Fibroblast of skin of back (primary cell): ENCODE measurements at regions not wholly inside any gene's neighbourhood (a gene's known extent, or its start where the extent isn't known, plus 50 kb on each side); places are given as distances from the start of the nearest gene placed in this dataset.
"Not testable (repeated sequence)": the region's sequence is repeated elsewhere in the genome, so short reads cannot be mapped to it uniquely, and the experiment has no call there.

ENCODE experiments used
- DNase-seq: peaks from one replicate; pipeline ENCODE4 v3.0.0-alpha.2; 2013

DNA sequence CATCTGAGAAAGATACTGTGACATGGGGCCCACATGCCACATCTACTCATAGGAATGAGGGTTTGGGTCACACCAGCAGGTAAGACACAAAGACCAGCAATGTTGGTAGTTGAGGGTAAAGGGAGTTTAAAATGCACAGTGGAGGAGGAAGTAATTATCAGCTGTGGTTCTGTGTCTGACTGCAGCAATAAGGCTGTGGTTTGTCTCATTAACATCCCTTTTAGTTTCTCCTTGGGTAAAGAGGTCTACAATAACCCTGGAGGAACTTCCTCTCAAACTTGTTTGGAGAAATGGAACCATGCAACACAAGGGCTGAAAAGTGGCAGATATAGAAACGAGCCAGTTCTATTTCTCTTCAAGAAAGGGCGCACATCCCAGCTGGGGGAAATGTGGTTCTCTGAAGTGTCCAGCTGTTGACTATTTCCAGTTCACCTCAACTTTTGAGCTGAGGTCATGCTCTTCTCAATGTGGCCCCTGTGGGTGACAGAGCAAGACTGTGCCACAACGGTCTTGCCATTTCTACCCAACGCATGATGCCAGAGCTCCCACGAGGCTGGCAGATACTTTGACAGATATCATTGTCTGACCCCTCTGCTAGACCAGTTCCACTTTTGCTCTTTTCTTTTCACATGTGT, 234.3 kb downstream of the SQOR start:
- DNase-seq: no peak

DNA sequence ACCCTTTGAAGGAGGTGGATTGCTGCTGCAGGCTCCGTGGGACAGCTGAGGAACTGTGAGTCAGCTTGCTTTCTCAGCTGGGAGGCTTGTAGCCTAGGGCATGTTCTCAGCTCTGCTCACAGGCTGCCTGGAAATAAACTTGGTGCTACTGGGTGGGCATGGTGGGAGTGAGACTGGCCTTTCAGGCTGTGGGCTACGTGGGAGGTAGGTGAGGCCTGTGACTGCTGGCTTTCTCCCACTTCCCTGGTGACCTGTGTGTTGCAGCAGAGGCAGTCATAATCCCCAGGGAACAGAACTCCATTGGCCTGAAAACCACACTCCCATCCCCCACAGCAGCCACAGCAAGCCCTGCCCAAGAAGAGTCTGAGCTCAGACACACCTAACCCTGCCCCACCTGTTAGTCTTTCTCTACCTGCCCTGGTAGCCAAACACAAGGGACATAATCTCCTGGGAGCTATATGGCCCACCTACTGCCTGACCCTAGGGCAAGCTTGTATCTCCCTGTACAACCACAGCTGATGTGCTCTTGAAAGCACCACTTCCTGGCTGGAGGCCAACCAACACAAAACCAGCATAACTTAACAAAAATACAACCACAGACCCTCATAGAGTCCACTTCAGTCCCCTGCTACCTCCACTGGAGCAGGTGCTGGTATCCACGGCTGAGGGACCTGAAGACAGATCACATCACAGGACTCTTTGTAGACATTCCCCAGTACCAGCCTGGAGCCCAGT, 236.5 kb downstream of the SQOR start:
- peak; percentile 30 for DNase-seq

DNA sequence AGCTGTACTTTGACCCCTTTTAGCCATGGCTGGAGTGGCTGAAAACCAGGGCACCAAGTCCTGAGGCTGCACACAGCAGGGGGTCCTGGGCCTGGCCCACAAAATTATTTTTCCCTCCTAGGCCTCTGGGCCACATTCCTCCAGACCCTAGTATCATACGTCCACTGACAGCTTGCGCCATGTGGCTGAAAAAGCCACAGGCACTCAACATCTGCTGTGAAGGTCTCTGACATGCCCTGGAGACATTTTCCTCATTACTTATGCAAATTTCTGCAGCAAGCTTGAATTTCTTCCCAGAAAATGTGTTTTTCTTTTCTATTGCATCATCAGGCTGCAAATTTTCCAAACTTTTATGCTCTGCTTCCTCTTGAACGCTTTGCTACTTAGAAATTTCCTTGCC, 239.0 kb downstream of the SQOR start:
- DNase-seq: no peak

DNA sequence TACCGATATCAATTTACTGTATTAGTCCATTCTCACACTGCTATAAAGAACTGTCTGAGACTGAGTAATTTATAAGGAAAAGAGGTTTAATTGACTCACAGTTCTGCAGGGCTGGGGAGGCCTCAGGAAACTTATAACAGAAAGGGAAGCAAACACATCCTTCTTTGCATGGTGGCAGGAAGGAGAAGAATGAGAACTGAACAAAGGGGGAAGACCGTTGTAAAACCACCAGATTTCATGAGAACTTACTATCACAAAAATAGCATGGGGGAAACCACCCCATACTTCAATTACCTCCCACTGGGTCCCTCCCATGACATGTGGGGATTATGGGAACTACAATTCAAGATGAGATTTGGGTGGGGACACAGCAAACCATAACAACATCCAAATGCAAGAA, 239.7 kb downstream of the SQOR start:
- not testable (repeated sequence) for DNase-seq

DNA sequence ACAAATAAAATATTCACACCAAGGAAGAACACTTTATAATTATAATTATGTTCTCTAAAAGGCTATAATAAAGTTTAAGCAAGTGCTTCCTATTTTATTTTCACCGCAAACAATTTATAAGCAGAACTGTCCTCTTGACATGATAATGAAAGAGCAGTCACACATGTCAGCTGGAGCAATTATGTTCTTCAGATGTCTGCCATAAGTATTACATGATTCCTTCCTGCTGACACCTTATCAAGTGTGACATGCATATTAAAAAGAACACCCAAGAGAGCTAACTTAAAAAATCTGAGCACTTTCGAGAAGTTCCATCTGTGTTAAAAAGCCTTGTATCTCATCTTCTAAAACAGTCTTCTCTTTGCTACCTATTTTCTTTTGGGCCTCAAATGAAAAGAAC, 249.5 kb downstream of the SQOR start:
- no peak for DNase-seq

DNA sequence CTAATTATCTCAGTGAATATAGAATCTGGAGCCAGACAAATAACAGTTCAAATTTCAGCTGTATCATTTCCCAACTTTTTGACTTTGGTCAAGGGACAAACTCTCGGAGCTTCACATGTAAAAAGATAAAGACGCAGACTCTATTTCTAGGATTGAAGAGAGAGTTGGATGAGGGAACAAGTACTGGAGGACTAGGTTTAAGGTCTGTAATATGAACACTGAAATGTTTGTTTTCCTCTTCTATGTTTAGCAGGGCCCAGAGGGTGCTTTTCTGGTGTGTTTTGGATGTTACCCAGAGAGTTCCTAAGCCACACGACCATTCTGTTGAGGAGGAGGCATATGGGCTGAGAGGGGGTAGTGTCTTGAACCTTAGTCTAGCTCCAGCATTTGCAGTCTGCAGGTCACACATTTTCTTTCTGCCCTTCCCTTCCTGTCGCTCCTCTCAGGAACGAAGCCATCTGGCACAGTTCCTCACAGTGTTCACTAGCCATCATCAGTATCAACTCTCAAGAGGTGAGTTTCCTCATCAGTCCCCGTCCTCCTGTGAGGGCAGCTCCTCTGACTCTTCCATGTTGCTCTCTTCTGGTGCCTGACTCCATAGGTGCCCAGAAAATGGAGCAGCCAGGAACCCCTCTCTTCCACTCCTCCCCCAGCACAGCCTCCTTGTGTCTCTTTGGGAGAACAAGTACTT, 250.1 kb downstream of the SQOR start:
- no peak for DNase-seq

DNA sequence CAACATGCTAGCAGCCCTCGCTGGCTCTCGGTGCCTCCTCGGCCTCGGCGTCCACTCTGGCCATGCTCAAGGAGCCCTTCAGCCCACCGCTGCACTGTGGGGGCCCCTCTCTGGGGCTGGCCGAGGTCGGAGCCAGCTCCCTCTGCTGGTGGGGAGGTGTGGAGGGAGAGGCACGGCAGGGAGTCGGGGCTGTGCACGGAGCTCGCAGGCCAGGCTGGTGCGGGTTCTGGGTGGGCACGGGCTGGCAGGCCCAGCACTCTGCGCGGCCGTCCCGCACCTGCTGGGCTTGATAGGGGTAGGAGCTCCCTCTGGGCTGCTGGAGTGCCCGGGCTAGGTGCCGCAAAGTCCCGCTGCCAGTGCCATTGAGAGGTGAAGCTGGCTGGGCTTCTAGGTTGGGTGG, 251.0 kb downstream of the SQOR start:
- DNase-seq: no peak

DNA sequence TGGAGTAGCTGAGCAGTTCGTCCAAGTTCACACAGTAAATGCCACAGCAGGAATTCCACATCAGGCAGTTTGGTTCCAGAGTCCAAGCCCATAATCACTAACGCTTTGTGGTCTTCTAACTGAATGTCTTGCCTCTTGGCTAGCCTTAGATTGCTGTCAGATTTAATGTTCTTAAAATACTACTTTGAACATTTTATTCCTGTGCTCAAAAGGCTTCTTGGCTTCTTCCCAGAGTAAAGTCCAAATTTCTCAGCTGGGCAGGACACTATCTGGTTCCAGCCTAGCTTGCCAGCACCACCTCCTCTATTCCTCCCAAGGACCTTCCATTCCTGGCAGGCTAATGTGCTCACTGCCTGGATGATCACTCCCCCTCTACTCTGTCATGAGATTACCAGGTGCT, 256.9 kb downstream of the SQOR start:
- DNase-seq: no peak

DNA sequence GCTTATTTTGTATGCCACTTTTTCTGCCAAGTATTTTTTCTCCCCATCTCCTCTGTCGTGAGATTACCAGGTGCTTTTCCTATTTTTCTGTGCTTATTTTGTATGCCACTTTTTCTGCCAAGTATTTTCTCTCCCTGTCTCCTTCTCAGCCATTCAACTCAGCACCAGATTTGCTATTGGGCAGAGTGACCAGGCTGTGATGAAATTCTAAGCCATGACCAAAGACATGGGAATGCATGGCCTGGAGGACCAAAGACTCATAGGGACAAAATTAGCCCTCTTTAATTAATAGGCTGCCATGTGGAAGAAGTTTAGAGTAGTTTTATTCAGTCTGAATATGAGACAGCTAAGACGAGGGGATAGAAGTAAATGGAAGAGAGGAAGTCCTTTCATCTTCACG, 257.4 kb downstream of the SQOR start:
- DNase-seq: no peak

DNA sequence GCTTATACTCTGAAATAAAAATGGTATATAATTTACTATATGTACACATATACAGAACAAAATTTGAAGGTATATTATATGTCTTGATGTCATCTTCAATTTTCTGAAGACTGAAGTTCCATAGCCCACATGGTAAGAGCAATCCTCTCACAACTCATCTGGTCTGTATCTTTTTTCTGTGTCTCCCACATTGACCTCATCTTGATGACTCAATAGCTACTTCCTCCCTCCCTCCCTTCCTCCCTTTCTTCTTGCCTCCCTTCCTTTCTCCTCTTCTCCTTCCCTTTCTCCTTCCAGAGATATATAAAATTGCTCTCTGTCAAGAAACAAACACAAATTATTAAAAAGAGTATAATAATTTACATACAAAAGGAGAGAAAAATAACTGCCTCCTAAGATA, 268.5 kb downstream of the SQOR start:
- DNase-seq: no peak

DNA sequence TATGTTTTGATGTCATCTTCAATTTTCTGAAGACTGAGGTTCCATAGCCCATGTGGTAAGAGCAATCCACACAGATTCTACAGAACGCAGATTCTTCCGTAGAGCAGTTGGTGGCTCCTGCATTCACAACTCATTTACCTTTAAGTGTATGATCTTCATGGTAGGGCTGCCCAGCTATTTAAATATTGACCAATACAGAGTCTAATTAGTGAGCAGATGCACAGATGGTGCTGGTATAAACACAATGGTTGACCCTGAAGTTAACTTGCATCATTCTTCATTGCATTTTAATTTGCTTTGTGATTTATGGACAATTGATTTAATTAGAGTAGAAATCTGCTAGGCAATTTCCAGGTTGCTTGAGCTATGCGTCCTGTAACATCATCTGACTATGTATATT, 269.2 kb downstream of the SQOR start:
- DNase-seq: no peak

DNA sequence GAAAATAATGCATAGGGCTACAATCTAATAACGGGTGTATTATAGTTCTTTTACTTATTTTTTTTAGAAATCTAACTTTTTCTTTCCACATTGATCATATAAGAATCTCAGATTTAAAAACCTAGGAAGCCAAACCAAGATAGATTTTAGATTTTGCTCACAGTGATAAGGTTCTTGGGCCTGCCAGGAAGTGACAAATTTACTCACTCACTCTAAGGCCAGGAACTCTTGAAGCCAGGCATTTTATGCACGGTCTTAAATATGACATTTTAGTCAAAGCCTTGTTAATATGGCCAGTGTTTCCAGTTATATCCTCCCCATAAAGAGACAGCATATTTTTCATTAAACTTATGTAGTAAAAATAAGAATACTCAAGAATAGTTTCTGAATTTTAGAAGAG, 271.4 kb downstream of the SQOR start:
- DNase-seq: no peak

DNA sequence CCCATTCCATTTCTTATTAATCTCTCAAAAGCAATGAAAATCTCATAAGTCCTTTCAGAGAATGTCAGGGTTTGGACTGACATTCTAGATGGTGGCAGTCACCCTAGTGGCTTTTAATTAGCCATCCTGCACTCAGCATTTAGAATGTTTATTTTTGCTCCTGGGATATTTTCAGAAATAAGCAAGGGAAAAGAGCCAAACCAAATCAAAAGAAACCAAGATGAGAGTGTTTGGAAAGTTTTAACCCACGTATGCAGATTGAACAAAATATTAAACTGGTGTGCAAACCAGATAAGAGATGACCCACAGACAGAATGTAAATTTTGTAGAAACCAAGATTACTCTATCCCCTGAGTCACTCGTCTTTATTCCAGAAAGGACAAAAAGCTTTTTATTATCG, 275.8 kb downstream of the SQOR start:
- DNase-seq: no peak

DNA sequence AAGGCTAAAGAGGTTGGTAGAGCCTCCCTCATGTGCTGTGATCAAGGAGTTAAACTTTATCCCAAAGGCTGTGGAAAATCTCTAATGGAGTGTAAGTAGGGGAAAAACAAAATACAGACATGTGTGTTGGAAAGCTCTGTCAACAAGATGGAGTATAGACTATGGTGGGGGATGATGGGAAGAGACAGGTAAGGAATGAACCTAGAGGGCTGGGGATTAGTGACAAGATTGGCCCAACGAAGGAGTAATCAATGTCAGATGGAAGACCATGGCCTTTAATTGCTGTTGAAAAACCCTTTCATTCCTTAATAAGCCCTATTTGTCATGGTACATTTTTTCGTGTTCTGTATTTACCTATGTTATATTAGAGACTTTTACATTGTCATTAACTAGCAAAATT, 278.6 kb downstream of the SQOR start:
- no peak for DNase-seq

DNA sequence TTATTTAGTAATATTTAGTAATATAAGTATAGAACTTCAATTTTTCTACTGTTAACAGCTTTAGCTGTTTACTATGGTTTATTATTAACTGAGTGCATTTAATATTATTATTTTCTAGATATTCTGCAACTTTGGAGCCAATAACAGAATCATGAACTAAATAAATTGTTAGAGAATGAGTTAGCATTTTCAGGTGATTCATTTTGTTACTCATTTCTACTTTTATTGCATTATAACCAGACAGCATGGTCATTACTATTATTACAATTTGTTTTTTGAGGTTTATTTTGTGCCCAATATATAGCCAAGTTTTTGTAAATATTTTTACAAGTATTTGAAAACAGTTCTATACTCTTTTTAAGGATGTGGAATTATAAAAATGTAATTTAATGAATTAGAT, 279.6 kb downstream of the SQOR start:
- no peak for DNase-seq

DNA sequence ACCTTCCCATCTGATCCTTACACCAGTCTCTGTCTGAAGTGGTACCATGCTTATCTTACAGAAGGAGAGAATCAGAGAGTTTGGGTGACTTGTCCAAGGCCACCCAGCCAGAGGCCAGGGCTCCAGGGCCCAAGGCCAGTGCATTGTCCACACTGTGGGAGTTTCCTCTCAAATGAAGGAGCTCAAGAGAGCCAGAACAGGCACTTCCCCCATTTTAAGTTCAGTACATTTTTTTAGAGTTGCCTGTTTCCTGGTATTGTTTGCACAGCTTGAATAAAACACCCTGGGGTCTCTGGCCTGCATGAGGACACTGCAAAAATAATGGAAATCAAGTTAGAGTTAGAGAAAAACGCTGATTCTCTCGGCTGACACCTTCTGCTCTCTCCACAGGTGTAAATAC, 284.0 kb downstream of the SQOR start:
- no peak for DNase-seq

DNA sequence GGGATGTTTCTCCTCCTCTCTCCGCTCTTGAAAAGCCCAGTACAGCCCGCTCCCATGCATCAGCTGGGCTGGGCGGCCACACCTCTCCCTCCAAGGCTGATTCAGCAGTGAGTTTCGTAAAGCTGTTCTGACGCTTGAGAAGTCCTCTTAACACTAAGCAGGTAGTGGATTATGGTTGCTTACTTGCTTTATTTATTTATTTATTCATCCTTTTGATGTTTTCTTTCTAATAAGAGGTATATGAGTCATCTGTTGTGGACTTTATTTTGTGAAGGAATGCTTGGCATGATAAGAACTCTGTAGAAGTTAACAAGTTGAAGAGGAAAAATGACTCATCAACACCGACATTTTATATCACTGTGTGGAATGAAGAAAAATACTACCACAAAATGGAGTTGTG, 285.0 kb downstream of the SQOR start:
- DNase-seq: peak; percentile 86

DNA sequence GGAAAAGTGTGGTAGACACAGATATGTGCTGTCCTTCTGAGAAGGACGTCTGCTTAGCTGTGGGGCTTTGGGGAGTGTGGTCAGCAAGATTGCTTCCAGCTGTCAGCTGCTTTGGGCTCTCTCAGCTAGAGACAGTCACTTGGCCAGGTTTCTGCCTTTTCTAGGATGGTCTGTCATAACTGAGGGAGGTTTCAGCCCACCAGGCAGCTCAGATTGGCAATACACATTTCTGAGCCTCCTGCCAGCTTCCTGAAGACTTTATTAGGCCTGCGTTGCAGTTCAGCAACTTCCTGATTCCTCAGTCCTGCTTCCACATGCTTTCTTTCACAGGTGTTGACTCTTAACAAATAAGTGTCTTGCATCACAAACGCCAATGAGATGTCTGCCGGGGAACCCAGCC, 286.5 kb downstream of the SQOR start:
- peak; percentile 3 for DNase-seq

DNA sequence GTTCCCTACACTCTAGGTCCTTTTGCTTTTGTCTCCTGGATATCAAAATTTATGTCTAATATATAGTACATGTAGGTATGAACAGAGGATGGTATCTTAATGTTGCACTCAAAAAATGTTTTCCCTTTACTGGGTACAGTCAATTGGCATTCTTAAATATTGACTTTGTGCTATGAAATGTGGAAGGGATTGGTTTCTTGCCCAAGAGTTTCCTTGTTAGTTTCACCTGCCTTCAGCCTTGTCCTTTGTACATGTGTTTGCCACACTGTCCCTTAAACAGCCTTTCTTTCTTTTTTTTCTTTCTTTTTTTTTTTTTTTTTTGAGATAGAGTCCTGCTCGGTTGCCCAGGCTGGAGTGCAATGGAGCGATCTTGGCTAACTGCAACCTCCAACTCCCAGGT, 287.1 kb downstream of the SQOR start:
- DNase-seq: no peak

DNA sequence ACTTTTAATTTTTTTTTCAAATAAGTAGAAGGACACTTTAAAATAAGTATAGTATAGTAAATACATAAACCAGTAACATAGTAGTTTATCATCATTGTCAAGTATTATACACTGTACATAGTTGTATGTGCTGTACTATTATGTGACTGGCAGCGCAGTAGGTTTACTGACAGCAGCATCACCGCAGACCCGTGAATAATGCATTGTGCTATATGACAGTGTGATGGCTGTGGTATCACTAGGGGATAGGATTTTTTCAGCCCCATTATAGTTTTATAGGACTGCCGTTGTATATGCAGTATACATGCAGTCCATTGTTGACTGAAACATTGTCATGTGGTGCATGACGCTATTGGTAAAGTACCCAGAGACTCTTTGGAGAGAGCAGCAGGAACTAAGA, 306.5 kb downstream of the SQOR start:
- DNase-seq: no peak

DNA sequence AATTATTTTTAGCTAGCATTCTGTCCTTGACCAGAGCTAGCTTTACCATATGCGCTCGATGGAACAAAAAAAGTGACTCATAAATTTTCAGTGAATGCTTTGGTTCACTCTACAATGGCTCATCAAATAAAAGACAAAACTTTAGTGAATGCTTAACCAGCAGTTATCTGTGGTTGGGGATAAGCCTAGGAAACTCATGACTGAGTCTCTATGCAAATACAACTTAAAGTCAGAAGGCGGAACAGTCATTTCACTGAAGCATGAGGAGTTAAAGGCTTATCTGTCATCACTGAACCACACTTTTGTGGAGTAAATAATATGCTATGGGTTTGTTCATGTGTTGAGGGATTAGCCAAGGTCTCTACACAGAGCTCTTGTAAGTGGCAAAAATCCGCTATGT, 308.4 kb downstream of the SQOR start:
- DNase-seq: no peak

DNA sequence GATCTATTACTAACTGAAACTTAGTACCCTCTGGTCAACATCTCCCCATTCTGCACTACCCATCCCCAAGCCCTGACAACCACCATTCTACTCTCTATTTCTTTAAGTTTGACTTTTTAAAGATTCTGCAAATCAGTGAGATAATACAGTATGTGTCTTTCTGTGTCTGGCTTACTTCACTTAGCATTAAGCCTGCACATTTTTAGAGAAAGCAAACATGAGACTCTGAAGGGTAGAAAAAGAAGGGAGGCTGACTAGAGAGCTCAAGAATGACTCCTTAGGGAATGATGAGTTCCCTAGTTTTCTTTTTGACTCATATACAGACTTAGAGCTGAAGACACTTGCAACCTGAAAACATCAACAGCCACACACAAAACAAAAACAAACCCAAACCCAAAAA, 311.3 kb downstream of the SQOR start:
- no peak for DNase-seq

DNA sequence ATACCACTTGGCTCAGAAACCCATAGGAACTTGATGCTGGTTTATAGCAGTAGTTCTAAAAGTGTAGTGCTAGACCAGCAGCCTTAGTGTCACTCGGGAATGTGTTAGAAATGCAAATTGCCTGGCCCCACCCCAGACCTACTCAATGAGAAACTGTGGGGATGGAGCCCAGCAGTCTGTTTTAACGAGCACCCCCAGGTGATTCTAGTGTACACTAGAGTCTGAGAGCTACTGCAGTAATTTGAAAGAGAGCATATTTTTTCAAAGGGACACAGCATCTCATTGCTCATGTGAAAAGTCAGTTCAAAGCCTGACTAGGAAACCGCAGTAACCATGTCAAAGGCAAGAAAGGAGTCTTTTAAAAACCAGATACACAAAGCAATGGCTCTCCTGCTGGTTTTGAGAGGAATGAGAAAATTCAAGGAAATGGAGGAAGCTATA, 313.4 kb downstream of the SQOR start:
- DNase-seq: no peak

DNA sequence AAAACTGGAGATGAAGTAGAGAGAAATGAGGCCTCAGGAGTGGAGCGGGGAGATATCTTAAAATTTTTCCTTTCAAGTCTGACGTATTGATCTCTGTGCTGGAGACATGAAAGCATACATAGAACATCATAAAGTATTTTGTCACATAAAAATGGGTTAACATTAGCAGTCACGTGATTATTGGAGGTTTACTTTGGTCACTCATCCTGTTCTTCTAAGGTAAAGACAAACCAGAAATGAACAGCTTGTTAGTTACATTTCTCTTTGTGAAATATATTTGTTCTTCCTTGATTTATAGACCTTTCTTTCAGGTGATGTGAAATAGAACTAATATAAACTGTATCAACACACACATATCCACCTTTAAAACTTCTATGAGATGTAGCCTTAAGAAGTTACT, 324.1 kb downstream of the SQOR start:
- DNase-seq: no peak
